HL-60 (cell line): ENCODE measurements at regions not wholly inside any gene's neighbourhood (a gene's known extent, or its start where the extent isn't known, plus 50 kb on each side); places are given as distances from the start of the nearest gene placed in this dataset.

ENCODE experiments used
- DNase-seq, 2 experiments: peaks; one replicate each; pipeline ENCODE4 v3.0.0-alpha.2; 2010 to 2020; ENCODE audit warnings: low read depth in 1 of 2, low spot score in 1 of 2
- H3K27ac ChIP-seq: fragments of 250-450 bp; sonication (Bioruptor Pico); replicated peaks from 2 replicates; pipeline ENCODE4 v1.5.1; 2020; ENCODE audit warnings: mild to moderate bottlenecking, moderate library complexity
- H3K27me3 ChIP-seq: fragments of 250-450 bp; sonication (Bioruptor Pico); 2 replicates; pipeline ENCODE4 v1.5.1; 2021; ENCODE audit warnings: mild to moderate bottlenecking, moderate library complexity; ENCODE audit not compliant: insufficient read depth, poor library complexity, severe bottlenecking
- H3K4me3 ChIP-seq: replicated peaks from 2 replicates; pipeline ENCODE4 v1.5.1; 2011; ENCODE audit warnings: mild to moderate bottlenecking, control low read depth, low read length; ENCODE audit not compliant: insufficient read depth
- GABPA ChIP-seq: IDR thresholded peaks from 2 replicates; pipeline ENCODE4 v1.6.1; 2012; ENCODE audit warnings: low read depth
- POLR2AphosphoS5 ChIP-seq: IDR thresholded peaks from 2 replicates; pipeline ENCODE4 v1.6.1; 2012; ENCODE audit warnings: low read depth
- SPI1 ChIP-seq: IDR thresholded peaks from 2 replicates; pipeline ENCODE4 v1.6.1; 2012; ENCODE audit warnings: low read depth, mild to moderate bottlenecking, borderline replicate concordance
- TF ChIP-seq, protein P1 (sequence below): IDR thresholded peaks from one replicate; pipeline ENCODE4 v1.5.1; 2011; ENCODE audit warnings: low read length, control low read depth, inconsistent platforms; ENCODE audit not compliant: insufficient read depth
- TF ChIP-seq, protein P2 (sequence below): IDR thresholded peaks from 2 replicates; pipeline ENCODE4 v1.6.1; 2012; ENCODE audit warnings: low read depth; ENCODE audit not compliant: insufficient replicate concordance

DNA sequence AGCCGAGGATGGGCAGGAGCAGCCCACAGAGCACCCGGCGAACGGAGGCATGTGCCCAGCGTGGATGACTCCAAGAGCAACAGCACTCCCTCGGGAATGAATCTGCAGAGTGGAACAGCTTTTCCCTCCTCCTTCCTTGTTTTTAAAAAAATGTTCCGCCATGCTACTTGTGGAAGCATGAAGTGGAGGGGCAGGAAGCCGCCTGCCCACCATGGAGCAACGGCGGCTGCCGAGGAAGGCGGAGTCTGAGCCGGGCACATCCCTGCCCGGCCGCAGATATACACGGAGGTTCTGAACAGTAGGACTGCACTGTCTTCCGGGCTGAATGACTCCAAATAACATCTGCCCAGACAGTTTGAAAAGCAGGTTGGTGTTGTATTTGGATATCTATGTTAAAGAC is 65.2 kb downstream of the SOX1 start:
- Histone ChIP-seq H3K27ac (no peak overlapping the region), H3K4me3 (no peak overlapping the region), H3K27me3 (peaks cover 4% of the 10 kb centered on the region)
- TF ChIP-seq, protein P1, sequence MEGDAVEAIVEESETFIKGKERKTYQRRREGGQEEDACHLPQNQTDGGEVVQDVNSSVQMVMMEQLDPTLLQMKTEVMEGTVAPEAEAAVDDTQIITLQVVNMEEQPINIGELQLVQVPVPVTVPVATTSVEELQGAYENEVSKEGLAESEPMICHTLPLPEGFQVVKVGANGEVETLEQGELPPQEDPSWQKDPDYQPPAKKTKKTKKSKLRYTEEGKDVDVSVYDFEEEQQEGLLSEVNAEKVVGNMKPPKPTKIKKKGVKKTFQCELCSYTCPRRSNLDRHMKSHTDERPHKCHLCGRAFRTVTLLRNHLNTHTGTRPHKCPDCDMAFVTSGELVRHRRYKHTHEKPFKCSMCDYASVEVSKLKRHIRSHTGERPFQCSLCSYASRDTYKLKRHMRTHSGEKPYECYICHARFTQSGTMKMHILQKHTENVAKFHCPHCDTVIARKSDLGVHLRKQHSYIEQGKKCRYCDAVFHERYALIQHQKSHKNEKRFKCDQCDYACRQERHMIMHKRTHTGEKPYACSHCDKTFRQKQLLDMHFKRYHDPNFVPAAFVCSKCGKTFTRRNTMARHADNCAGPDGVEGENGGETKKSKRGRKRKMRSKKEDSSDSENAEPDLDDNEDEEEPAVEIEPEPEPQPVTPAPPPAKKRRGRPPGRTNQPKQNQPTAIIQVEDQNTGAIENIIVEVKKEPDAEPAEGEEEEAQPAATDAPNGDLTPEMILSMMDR: no peak
- TF ChIP-seq POLR2AphosphoS5 (no peak), GABPA (no peak), SPI1 (no peak)
- TF ChIP-seq, protein P2, sequence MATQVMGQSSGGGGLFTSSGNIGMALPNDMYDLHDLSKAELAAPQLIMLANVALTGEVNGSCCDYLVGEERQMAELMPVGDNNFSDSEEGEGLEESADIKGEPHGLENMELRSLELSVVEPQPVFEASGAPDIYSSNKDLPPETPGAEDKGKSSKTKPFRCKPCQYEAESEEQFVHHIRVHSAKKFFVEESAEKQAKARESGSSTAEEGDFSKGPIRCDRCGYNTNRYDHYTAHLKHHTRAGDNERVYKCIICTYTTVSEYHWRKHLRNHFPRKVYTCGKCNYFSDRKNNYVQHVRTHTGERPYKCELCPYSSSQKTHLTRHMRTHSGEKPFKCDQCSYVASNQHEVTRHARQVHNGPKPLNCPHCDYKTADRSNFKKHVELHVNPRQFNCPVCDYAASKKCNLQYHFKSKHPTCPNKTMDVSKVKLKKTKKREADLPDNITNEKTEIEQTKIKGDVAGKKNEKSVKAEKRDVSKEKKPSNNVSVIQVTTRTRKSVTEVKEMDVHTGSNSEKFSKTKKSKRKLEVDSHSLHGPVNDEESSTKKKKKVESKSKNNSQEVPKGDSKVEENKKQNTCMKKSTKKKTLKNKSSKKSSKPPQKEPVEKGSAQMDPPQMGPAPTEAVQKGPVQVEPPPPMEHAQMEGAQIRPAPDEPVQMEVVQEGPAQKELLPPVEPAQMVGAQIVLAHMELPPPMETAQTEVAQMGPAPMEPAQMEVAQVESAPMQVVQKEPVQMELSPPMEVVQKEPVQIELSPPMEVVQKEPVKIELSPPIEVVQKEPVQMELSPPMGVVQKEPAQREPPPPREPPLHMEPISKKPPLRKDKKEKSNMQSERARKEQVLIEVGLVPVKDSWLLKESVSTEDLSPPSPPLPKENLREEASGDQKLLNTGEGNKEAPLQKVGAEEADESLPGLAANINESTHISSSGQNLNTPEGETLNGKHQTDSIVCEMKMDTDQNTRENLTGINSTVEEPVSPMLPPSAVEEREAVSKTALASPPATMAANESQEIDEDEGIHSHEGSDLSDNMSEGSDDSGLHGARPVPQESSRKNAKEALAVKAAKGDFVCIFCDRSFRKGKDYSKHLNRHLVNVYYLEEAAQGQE: no peak
- DNase-seq: no peak

DNA sequence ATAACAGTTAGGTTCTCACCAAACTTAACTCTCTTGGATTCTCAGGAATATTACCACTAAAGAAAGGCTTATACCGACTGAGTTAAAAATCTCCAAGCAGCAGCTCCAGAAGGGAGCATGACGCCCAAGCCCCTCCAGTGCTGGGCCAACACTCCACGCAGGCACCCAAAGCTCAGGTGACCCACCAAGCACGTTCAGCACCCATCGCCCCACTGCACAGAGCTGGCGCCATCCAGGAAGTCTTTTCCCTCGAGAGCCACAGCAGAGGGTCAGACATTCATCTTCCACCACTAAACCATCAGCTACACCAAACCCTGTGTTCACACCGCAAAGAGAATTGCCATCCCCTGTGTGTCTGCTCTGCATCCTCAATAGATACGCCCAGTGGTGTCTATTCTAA is 65.7 kb downstream of the SOX1 start:
- H3K27me3 ChIP-seq: peaks cover 4% of the 10 kb centered on the region
- no peak overlapping the region for H3K4me3 ChIP-seq
- TF ChIP-seq, protein P2: no peak
- no peak for TF ChIP-seq GABPA
- TF ChIP-seq, protein P1: no peak
- no peak for TF ChIP-seq SPI1
- no peak for TF ChIP-seq POLR2AphosphoS5
- DNase-seq: no peak
- no peak overlapping the region for H3K27ac ChIP-seq

DNA sequence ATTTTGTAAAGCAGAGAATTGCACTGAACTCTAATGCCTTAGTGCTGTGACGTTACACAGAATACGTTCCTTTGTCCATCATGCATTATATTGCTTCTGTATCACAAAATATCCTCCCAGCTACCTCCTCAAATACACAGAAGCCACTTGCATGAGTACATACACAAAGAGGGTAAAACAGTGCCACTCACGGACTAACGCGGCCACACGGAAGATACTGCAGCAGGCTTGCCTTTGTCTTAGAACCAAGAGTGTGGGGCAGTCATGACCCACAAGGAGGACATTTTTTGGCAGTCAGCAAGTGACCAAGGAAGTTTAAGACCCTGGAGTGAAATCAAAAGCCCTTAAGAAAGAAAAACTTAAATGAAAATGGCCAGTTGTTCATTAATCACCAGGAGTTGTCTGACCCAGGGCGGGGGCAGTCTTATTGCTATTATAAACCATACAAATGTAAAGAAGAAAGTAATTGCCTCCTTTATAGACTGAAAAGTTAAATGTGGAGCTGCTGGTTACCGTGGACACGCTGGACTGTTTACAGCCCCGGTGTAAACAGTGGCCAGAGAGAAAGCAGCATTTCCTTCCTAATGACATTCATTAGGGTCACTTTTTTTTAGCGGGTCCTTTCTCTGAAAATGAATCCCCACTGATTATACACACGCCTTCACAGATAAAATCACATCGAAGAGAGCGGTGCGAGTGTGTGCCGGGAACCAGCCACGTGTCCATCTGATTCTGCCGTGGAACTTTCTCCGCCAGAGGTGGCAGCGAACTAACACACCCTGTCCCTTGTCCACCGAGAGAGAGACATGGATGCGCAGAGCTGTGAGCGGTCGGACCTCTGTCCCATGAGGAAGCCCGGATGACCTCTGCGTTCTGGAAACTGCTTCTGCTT is 66.8 kb downstream of the SOX1 start:
- Histone ChIP-seq H3K27me3 (peaks cover 4% of the 10 kb centered on the region), H3K27ac (no peak overlapping the region)
- TF ChIP-seq SPI1 (no peak), GABPA (no peak), POLR2AphosphoS5 (no peak)
- TF ChIP-seq, protein P1: no peak
- TF ChIP-seq, protein P2: no peak

More for the DNA sequence above, 66.8 kb downstream of the SOX1 start:
- H3K4me3 ChIP-seq: no peak overlapping the region
- DNase-seq: no peak
